Adrenal gland (tissue), 5 donors: ENCODE measurements at regions not wholly inside any gene's neighbourhood (a gene's known extent, or its start where the extent isn't known, plus 50 kb on each side); places are given as distances from the start of the nearest gene placed in this dataset.

Experiments used
- POLR2A ChIP-seq, 2 donors: fragments of 450-650 bp; IDR thresholded peaks; one replicate each; pipeline ENCODE4 v1.6.1; 2017; ENCODE audit warnings: antibody characterized with exemption in 2 of 2, mild to moderate bottlenecking in 2 of 2, moderate library complexity in 1 of 2
- TF ChIP-seq, protein P1 (sequence below), 6 experiments: fragments of 450-650 bp in 4 of 6; fragments of 200-600 bp in 2 of 6; sonication (generic) in 1 of 6; IDR thresholded peaks; 1 replicate in 5 of 6; 2 replicates in 1 of 6; pipeline versions ENCODE4 v1.5.1 to v1.8.0; 2016 to 2021; ENCODE audit warnings: antibody characterized with exemption in 6 of 6, mild to moderate bottlenecking in 2 of 6, moderate library complexity in 1 of 6
- donor health status: DM: no; HTN: no; CAD: no.

GRCh38 chr10:107718864-107719263 lies 554.4 kb upstream of the SORCS1 start:
- TF ChIP-seq, protein P1, sequence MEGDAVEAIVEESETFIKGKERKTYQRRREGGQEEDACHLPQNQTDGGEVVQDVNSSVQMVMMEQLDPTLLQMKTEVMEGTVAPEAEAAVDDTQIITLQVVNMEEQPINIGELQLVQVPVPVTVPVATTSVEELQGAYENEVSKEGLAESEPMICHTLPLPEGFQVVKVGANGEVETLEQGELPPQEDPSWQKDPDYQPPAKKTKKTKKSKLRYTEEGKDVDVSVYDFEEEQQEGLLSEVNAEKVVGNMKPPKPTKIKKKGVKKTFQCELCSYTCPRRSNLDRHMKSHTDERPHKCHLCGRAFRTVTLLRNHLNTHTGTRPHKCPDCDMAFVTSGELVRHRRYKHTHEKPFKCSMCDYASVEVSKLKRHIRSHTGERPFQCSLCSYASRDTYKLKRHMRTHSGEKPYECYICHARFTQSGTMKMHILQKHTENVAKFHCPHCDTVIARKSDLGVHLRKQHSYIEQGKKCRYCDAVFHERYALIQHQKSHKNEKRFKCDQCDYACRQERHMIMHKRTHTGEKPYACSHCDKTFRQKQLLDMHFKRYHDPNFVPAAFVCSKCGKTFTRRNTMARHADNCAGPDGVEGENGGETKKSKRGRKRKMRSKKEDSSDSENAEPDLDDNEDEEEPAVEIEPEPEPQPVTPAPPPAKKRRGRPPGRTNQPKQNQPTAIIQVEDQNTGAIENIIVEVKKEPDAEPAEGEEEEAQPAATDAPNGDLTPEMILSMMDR (IDR thresholded peaks at IDR 0.05): no peak
- no peak for TF ChIP-seq POLR2A (IDR thresholded peaks at IDR 0.05)
